Uterus (tissue), 2 donors: ENCODE measurements at regions not wholly inside any gene's neighbourhood (a gene's known extent, or its start where the extent isn't known, plus 50 kb on each side); places are given as distances from the start of the nearest gene placed in this dataset.

Source experiments
- POLR2A ChIP-seq, 2 donors: fragments of 450-650 bp; IDR thresholded peaks; one replicate each; pipeline ENCODE4 v1.6.1; 2016; ENCODE audit warnings: antibody characterized with exemption in 2 of 2, mild to moderate bottlenecking in 1 of 2, moderate library complexity in 1 of 2
- TF ChIP-seq, protein P1 (sequence below), 4 experiments: fragments of 200-600 bp in 2 of 4; fragments of 450-650 bp in 2 of 4; sonication (generic) in 2 of 4; IDR thresholded peaks; one replicate each; pipeline ENCODE4 v1.5.1; 2016 to 2019; ENCODE audit warnings: antibody characterized with exemption in 4 of 4, mild to moderate bottlenecking in 2 of 4, moderate library complexity in 1 of 4

DNA sequence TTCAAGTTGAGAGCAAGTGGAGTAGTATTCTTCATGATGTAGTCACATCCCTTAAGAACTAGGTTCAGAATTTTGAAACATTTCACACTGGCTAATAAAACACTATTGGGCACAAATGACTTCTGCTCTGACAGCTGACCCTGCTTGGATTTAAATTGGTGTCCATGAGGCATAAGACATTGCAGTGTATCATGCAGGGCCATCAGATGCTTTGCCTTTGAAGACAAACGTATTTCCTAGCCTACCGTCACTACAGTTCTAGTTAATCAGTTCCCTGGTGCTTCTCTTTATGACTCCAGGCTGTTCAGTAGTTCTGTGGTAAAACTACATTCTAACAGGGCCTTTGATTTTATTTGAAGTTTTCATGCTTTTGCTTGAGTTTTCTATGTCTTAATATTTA is 168.5 kb upstream of the ZNF804B start:
- no peak for TF ChIP-seq POLR2A (IDR thresholded peaks at IDR 0.05)
- TF ChIP-seq, protein P1, sequence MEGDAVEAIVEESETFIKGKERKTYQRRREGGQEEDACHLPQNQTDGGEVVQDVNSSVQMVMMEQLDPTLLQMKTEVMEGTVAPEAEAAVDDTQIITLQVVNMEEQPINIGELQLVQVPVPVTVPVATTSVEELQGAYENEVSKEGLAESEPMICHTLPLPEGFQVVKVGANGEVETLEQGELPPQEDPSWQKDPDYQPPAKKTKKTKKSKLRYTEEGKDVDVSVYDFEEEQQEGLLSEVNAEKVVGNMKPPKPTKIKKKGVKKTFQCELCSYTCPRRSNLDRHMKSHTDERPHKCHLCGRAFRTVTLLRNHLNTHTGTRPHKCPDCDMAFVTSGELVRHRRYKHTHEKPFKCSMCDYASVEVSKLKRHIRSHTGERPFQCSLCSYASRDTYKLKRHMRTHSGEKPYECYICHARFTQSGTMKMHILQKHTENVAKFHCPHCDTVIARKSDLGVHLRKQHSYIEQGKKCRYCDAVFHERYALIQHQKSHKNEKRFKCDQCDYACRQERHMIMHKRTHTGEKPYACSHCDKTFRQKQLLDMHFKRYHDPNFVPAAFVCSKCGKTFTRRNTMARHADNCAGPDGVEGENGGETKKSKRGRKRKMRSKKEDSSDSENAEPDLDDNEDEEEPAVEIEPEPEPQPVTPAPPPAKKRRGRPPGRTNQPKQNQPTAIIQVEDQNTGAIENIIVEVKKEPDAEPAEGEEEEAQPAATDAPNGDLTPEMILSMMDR (IDR thresholded peaks at IDR 0.05) = no peak
